HCT116 (cell line): ENCODE measurements at regions not wholly inside any gene's neighbourhood (a gene's known extent, or its start where the extent isn't known, plus 50 kb on each side); places are given as distances from the start of the nearest gene placed in this dataset.

ENCODE experiments used
- ATAC-seq: fragments of 200-7000 bp; cut with Tn5 transposase; 2 replicates; pipeline ENCODE4 v1.9.1; 2020; ENCODE audit warnings: mild to moderate bottlenecking, moderate library complexity
- BruUV-seq: library from RNA; stranded (reverse); fragments of 400-500 nt; replicated peaks from 2 replicates; lab custom pipeline; 2021; lab: Mats Ljungman, UMichigan
- CTCF ChIA-PET: fragments of 300-600 bp; sonication (Branson Sonifier 250); formaldehyde crosslinking; loops from one replicate; lab custom pipeline; 2021; ENCODE audit warnings: antibody characterized with exemption; lab: Charles Lee
- POLR2A ChIA-PET: fragments of 300-600, 350-600 bp; sonication (Branson Sonifier 250); formaldehyde crosslinking; loops from one replicate; lab custom pipeline; 2021; ENCODE audit warnings: antibody characterized with exemption; lab: Charles Lee
- RAD21 ChIA-PET, 2 experiments: fragments of 300-600 bp; sonication (Branson Sonifier 250); formaldehyde crosslinking; loops; one replicate each; lab custom pipeline; 2023; ENCODE audit warnings: low total read pairs in 2 of 2; ENCODE audit not compliant: uncharacterized antibody in 2 of 2, unreplicated experiment in 2 of 2, low non-redundant PET in 1 of 2; lab: Charles Lee
- DNase-seq: peaks from one replicate; pipeline ENCODE4 v3.0.0-alpha.2; 2010; ENCODE audit warnings: low read depth, low spot score
- H2AFZ ChIP-seq: fragments of 200-600 bp; shearing (Covaris generic), sonication (generic); 2 replicates; pipeline ENCODE4 v1.6.1; 2017; ENCODE audit warnings: low read depth, mixed run types, mixed read lengths, antibody characterized with exemption, low read length; ENCODE audit not compliant: poor library complexity, severe bottlenecking
- H3K27ac ChIP-seq: 2 replicates; pipeline ENCODE4 v1.5.1; 2012; ENCODE audit warnings: low read depth, low read length
- H3K27me3 ChIP-seq: fragments of 200-600 bp; sonication (generic); 2 replicates; pipeline ENCODE4 v1.6.1; 2016; ENCODE audit warnings: mixed run types, low read length, mixed read lengths; ENCODE audit not compliant: insufficient read depth
- H3K36me3 ChIP-seq, 2 experiments: fragments of 200-500 bp in 1 of 2; fragments of 200-600 bp in 1 of 2; sonication (Bioruptor generic) in 1 of 2; sonication (generic) in 1 of 2; 2 replicates each; pipeline versions ENCODE4 v1.5.1 to v1.6.1; 2014 to 2016; ENCODE audit warnings: low read length in 2 of 2, inconsistent platforms in 1 of 2, mixed read lengths in 1 of 2, mixed run types in 1 of 2; ENCODE audit not compliant: insufficient read depth in 2 of 2, control insufficient read depth in 1 of 2
- H3K4me1 ChIP-seq, 2 experiments: fragments of 200-600 bp in 1 of 2; sonication (generic) in 1 of 2; 2 replicates each; pipeline versions ENCODE4 v1.5.1 to v1.6.1; 2012 to 2017; ENCODE audit warnings: low read length in 2 of 2, inconsistent platforms in 1 of 2, mild to moderate bottlenecking in 1 of 2, mixed read lengths in 1 of 2, mixed run types in 1 of 2, moderate library complexity in 1 of 2; ENCODE audit not compliant: insufficient read depth in 2 of 2, control insufficient read depth in 1 of 2
- H3K4me2 ChIP-seq: fragments of 200-600 bp; sonication (generic); 2 replicates; pipeline ENCODE4 v1.6.1; 2017; ENCODE audit warnings: mixed run types, low read length, mixed read lengths
- H3K4me3 ChIP-seq, 2 experiments: fragments of 200-600 bp in 1 of 2; sonication (generic) in 1 of 2; replicated peaks in 1 of 2; 2 replicates each; pipeline ENCODE4 v1.5.1; 2011 to 2016; ENCODE audit warnings: low read length in 2 of 2, control low read depth in 1 of 2, low read depth in 1 of 2, mild to moderate bottlenecking in 1 of 2, mixed read lengths in 1 of 2, mixed run types in 1 of 2
- H3K79me2 ChIP-seq: fragments of 200-600 bp; sonication (generic); 2 replicates; pipeline ENCODE4 v1.6.1; 2017; ENCODE audit warnings: mild to moderate bottlenecking, mixed run types, low read length, moderate library complexity, mixed read lengths; ENCODE audit not compliant: insufficient read depth
- H3K9ac ChIP-seq: fragments of 200-600 bp; sonication (generic); 2 replicates; pipeline ENCODE4 v1.6.1; 2016; ENCODE audit warnings: low read length, mixed read lengths
- H3K9me2 ChIP-seq: fragments of 200-600 bp; sonication (generic), shearing (Covaris generic); 2 replicates; pipeline ENCODE4 v1.6.1; 2017; ENCODE audit warnings: mixed run types, mild to moderate bottlenecking, moderate library complexity; ENCODE audit not compliant: insufficient read depth
- H3K9me3 ChIP-seq, 2 experiments: fragments of 200-500 bp in 1 of 2; fragments of 200-600 bp in 1 of 2; sonication (Bioruptor generic) in 1 of 2; sonication (generic) in 1 of 2; 2 replicates each; pipeline ENCODE4 v1.6.1; 2014 to 2017; ENCODE audit warnings: low read length in 2 of 2, mixed read lengths in 2 of 2, inconsistent platforms in 1 of 2, low read depth in 1 of 2, mild to moderate bottlenecking in 1 of 2, mixed run types in 1 of 2, moderate library complexity in 1 of 2; ENCODE audit not compliant: control insufficient read depth in 1 of 2, insufficient read depth in 1 of 2
- H4K20me1 ChIP-seq: fragments of 200-600 bp; sonication (generic), shearing (Covaris generic); 2 replicates; pipeline ENCODE4 v1.6.1; 2017; ENCODE audit warnings: mixed run types, mild to moderate bottlenecking, moderate library complexity; ENCODE audit not compliant: insufficient read depth
- CBX3 ChIP-seq: IDR thresholded peaks from 2 replicates; pipeline ENCODE4 v1.6.1; 2012; ENCODE audit warnings: low read depth
- CTCF ChIP-seq, 3 experiments: fragments of 200-600 bp in 1 of 3; sonication (generic) in 1 of 3; IDR thresholded peaks in 2 of 3; conservative IDR thresholded peaks in 1 of 3; 2 replicates each; pipeline ENCODE4 v1.5.1; 2012 to 2017; ENCODE audit warnings: low read depth in 2 of 3, low read length in 2 of 3, antibody characterized with exemption in 1 of 3, borderline replicate concordance in 1 of 3, control low read depth in 1 of 3, mild to moderate bottlenecking in 1 of 3, mixed read lengths in 1 of 3, mixed run types in 1 of 3, moderate library complexity in 1 of 3; ENCODE audit not compliant: insufficient read depth in 1 of 3
- EGR1 ChIP-seq: IDR thresholded peaks from 2 replicates; pipeline ENCODE4 v1.6.1; 2012; ENCODE audit warnings: low read depth
- EZH2 ChIP-seq: fragments of 200-600 bp; sonication (generic); IDR thresholded peaks from 2 replicates; pipeline ENCODE4 v1.6.1; 2017; ENCODE audit warnings: antibody characterized with exemption, mixed run types
- EZH2phosphoT487 ChIP-seq: fragments of 200-600 bp; IDR thresholded peaks from 2 replicates; pipeline ENCODE4 v1.6.1; 2018; ENCODE audit warnings: antibody characterized with exemption, borderline replicate concordance
- FOSL1 ChIP-seq: IDR thresholded peaks from 2 replicates; pipeline ENCODE4 v1.6.1; 2012; ENCODE audit warnings: low read depth
- MAX ChIP-seq: IDR thresholded peaks from 2 replicates; pipeline ENCODE4 v1.6.1; 2012
- POLR2A ChIP-seq: IDR thresholded peaks from 2 replicates; pipeline ENCODE4 v1.7.0; 2011; ENCODE audit warnings: borderline replicate concordance; ENCODE audit not compliant: insufficient read depth, insufficient read length; ENCODE audit errors: extremely low read depth
- POLR2AphosphoS5 ChIP-seq: IDR thresholded peaks from 2 replicates; pipeline ENCODE4 v1.6.1; 2011; ENCODE audit warnings: mild to moderate bottlenecking, low read depth, low read length, moderate library complexity
- RAD21 ChIP-seq: IDR thresholded peaks from 2 replicates; pipeline ENCODE4 v1.6.1; 2012; ENCODE audit warnings: low read depth, mild to moderate bottlenecking
- REST ChIP-seq: IDR thresholded peaks from 2 replicates; pipeline ENCODE4 v1.6.1; 2012; ENCODE audit warnings: low read depth
- SIN3A ChIP-seq: IDR thresholded peaks from 2 replicates; pipeline ENCODE4 v1.6.1; 2012; ENCODE audit warnings: low read depth
- SP1 ChIP-seq: IDR thresholded peaks from 2 replicates; pipeline ENCODE4 v1.6.1; 2012; ENCODE audit warnings: low read depth
- SRF ChIP-seq: IDR thresholded peaks from 2 replicates; pipeline ENCODE4 v1.6.1; 2012; ENCODE audit warnings: low read depth
- TCF7L2 ChIP-seq: IDR thresholded peaks from 2 replicates; pipeline ENCODE4 v1.7.0; 2011; ENCODE audit warnings: borderline replicate concordance, inconsistent platforms; ENCODE audit not compliant: insufficient read depth, insufficient read length; ENCODE audit errors: extremely low read depth
- YY1 ChIP-seq: IDR thresholded peaks from 2 replicates; pipeline ENCODE4 v1.6.1; 2011; ENCODE audit warnings: low read length, low read depth, moderate library complexity, mild to moderate bottlenecking; ENCODE audit not compliant: insufficient replicate concordance; ENCODE audit errors: extremely low read depth
- ZBTB33 ChIP-seq: IDR thresholded peaks from 2 replicates; pipeline ENCODE4 v1.6.1; 2011; ENCODE audit warnings: mild to moderate bottlenecking, low read length, moderate library complexity; ENCODE audit not compliant: insufficient replicate concordance; ENCODE audit errors: extremely low read depth
- intact Hi-C: fragments of 100-400 bp; cut with micrococcal nuclease; formaldehyde crosslinking; loops from 2 replicates; pipeline ENCODE4 v1.10.0; 2022

- BruUV-seq = no TSS peak
- no peaks in the 10 kb centered on the region for H4K20me1 ChIP-seq
- no peaks in the 10 kb centered on the region for H3K27me3 ChIP-seq
- no peak overlapping the region for H2AFZ ChIP-seq
- H3K9me2 ChIP-seq = no peaks in the 10 kb centered on the region
- no peaks in the 10 kb centered on the region for H3K36me3 ChIP-seq
- ATAC-seq (no peak), DNase-seq (no peak)
- TF ChIP-seq SRF (no peak), CBX3 (no peak), FOSL1 (no peak), ZBTB33 (no peak), YY1 (no peak), MAX (no peak), EGR1 (no peak), CTCF (IDR thresholded peaks at IDR 0.05 in 2 of 3, conservative IDR thresholded peaks at IDR 0.05 in 1 of 3; ENCODE audit: borderline replicate concordance in 1 of 3, insufficient read depth in 1 of 3, low read depth in 2 of 3, low read length in 2 of 3) (no peak), SIN3A (no peak), TCF7L2 (no peak), SP1 (no peak), POLR2A (no peak), RAD21 (no peak), EZH2phosphoT487 (no peak), POLR2AphosphoS5 (no peak), EZH2 (no peak), REST (no peak)
- POLR2A ChIA-PET = no interaction called here
- H3K9ac ChIP-seq = no peak overlapping the region
- no peak overlapping the region for H3K4me2 ChIP-seq
- CTCF ChIA-PET = interaction anchor here (3.1 kb wide), 1 partner anchor 8 kb away, joined by 15 read pairs; no protein-coding TSS in a partner anchor
- H3K4me3 ChIP-seq = no peak overlapping the region
- intact Hi-C loops = loop anchor here (10.0 kb wide), 1 partner anchor 686 kb away; no protein-coding TSS in a partner anchor
- RAD21 ChIA-PET = no interaction called here
- H3K27ac ChIP-seq = no peak overlapping the region
- H3K79me2 ChIP-seq = no peaks in the 10 kb centered on the region
- no peaks in the 10 kb centered on the region for H3K9me3 ChIP-seq
- no peaks in the 10 kb centered on the region for H3K4me1 ChIP-seq
These were observed 204.5 kb upstream of the RHOBTB1 start for GRCh38 chr10:61148451-61148850.
